Stimulated activated CD4-positive, alpha-beta T cell treated with anti-CD3 and anti-CD28 coated beads, TNF-alpha, amount 100 ng/mL, for 48 hours (primary cell): ENCODE measurements at regions not wholly inside any gene's neighbourhood (a gene's known extent, or its start where the extent isn't known, plus 50 kb on each side); places are given as distances from the start of the nearest gene placed in this dataset.

Experiments used
- DNase-seq, 3 donors: peaks; one replicate each; pipeline ENCODE4 v3.0.0-alpha.2; 2020; ENCODE audit warnings: low read depth in 3 of 3

DNA sequence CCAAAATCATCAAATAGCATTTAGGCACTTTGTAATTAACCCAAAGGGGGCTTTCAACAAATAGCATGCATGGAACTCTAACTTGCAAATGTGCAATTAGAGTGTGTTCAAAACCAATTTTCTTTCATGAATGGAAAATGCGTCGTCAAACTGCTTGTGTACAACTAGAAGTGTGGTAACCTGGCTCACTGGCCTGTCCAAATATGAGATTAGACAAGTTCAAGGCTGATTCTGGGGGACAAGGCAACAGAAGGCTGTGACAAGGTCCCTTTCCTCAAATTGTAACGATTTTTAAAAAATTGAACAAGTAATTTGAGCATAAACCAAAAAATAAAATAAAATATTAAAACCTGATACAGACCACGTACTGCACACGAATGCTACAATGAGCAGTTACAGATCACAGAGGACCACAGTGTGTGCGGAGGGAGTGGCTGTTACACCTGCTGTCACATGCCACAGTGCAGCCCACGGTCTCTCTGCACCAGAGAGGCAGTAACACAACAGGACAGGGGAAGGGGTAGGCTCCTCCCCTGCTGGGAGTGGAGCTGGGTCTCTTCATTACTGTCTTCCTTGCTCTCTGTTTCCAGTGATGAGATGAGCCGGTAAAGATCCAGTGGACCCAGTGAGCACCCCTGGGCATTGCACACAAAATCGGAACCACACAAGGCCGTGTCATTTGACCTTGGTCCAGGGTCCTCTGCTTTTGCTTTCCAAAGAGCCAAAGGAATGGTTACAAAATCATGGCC is 252.2 kb upstream of the PDE10A start:
- DNase-seq, result no peak

DNA sequence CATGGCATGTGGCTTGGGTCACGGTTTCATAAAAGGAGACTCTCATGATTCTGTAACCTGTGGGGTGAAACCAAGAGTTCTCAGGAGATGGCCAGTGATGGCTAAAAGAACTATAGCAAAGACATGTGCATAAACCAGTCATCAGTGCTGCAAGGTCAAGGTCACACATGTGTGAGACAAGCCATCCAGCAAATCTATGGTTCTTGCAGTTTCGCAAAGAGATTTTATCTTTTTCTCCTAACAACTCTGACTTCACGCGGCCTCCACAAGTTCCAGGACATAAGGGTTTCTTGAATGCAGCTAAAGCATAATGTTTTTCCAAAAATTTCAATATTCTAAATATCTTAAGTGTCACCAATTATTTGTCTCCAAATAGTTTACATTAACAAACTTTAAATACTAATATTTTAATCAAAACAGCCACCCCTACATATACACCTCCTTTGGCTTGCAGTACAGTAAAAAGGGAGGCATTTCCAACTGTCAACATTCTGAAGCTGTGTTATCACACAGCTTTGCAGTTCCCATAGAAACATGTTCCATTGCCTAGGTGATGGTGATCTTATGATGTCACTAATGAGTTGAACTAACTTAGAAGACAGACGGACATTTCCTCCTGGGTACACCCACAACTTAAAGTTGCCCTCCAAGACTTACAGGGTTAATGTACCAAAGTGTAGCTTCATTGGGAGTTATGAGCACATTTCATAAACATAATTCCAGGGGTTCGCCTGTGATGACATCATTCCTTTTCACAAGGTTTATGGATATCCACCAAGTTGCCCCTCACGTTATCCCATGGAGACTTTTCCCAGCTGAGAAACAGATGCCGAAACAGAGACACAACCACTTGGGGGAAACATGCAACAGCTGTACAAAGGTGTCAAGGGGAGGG is 250.9 kb upstream of the PDE10A start:
- DNase-seq, result no peak

GRCh38 chr6:165910184-165910966 is 247.3 kb upstream of the PDE10A start:
- DNase-seq, result no peak

DNA sequence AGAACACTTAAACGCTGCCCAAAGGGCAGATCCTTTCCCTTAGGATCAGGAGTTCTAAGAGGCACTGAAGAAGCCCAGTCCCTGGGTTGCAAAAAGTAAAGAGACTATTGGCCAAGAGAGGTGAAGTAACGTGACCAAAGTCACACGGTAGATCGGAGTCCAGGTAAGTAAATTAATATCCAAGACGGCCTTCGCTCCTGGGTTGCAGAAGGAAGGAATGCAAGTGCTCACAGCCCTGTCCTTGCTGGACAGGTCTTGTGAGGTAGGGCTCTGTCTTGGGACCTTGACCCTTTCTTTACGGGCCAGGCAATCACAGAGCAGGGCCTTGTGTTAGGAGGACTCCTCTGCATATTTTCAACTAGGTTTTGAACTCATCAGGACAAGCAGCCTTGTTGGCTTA is 243.7 kb upstream of the PDE10A start:
- DNase-seq, result no peak

DNA sequence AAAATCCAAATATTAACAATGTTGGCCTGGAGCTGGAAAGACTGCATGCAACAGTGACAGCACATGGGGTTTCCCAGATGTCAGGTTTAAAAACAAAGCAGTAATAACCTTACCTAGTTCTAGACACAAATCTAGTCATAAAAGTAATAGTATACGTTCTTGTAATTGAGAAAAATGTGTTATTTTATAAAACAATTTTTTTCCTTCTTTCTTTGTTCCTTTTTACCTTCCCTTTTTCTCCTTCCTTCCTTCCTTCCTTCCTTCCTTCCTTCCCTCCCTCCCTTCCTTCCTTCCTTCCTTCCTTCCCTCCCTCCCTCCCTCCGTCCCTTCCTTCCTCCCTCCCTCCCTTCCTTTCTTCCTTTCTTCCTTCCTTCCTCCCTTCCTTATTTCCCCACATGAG is 242.7 kb upstream of the PDE10A start:
- DNase-seq, result no peak

GRCh38 chr6:165900970-165901369 is 237.9 kb upstream of the PDE10A start:
- DNase-seq, result no peak

DNA sequence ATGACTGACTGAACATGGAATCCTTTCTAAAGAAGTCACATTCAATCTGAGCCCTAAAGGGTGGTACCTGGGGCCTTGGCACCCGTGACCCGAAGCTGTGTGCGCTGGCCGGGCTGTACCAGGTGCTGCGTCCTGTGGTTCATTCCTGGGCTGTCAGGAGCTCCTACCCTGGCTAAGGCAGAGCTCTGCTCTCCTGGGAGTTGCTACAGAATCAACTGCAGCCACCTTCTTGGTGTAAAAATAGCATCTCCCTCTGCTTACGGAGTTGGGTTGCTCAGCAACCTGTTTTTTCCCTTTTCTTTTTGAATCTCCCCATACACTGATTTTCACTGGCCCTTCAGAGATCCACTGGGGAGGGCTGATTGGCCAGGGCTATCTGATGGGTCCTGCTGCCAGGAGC is 236.6 kb upstream of the PDE10A start:
- no peak for DNase-seq

- DNase-seq, result no peak
These were observed 232.6 kb upstream of the PDE10A start for GRCh38 chr6:165895421-165896165.

DNA sequence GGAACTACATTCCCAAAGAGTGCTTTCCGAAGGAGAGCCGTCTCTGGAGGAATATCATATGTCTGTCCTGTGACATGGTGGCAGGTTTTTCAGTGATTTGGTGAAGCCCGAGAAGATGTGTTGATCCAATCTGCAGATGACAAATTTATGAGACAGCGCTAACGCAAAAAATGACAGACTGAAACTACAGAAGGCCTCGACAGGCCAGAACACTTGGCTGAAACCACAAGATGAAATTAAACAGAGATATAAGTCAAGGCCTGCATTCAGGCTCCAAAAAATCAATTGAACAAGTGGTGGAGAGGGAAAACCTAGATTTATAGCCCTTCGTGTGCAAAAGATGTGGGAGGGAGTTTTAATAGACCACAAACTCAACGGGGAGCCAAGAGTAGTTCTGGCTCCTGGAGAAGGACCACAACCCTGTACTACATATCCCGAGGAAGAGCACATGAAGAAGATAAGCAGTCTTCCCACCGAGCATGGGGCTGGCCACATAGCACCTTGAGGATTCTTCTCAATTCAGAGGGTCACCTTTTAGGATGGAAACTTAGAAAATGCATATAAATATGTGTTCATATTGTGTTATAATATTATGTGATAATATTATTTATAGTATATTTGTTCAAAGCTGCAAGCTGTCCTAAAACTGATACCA is 231.3 kb upstream of the PDE10A start:
- DNase-seq, result no peak

DNA sequence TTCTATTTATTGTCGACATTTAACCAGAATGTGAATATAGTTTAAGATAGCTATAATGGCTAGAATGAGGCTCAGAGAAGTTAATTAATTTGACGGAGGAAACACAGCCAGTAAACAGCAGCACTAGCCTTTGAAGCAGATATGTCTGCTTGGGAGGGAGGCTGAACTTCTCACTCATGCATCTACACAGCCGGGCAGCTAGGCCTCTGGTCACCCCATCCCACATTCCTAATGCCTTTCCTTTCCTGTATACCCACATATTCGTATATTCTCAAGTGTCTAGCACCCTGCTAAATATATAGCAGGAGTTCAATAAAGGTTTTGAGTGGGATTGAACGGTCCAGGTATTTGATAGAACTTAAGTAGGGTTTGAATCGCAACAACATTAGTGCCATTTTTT is 230.4 kb upstream of the PDE10A start:
- DNase-seq, result no peak

GRCh38 chr6:165891320-165891719 is 228.3 kb upstream of the PDE10A start:
- no peak for DNase-seq

DNA sequence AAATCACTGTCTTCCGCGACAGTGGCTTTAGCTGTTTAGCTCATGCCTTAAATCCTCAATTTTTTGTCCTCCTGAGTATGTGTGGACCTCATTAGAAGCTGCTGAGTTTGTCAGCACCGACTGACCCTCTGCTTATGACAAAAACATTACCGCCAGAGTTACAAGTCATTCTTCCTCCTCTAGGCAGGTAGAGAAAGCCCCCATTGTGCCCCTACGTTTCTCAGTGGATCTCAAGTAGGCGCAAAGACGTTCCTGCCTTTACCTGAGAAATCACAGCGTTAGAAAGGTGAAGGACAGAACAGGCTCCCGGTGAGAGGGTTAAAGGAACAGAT is 227.3 kb upstream of the PDE10A start:
- DNase-seq, result no peak

DNA sequence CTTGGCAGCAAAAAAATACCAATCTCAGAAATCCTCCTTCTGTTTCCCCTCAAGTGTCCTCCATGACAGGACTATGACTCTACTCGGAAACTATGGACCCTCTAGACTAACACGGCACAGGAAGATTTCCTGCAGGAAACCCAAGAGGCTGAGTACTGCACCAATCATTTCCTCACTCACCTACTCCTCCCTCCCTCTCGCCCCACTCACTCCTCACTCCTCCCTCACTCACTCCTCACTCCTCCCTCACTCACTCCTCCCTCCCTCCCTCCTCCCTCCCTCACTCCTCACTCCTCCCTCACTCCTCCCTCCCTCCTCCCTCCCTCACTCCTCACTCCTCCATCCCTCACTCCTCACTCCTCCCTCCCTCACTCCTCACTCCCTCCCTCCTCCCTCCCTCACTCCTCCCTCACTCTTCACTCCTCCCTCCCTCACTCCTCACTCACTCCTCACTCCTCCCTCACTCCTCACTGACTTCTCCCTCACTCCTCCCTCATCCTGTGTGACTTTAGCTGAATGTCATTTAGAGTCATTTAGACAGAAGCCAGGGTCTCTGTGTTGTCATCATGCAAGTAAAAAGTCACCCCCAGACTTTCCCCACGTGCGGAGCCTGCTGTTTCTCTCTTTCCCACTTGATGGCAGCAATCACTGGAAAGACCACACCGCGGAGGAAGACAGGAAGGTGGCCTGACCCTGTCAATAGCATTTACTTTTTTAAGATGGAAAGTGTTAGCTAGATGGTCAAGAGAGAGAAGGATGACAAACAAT is 226.8 kb upstream of the PDE10A start:
- no peak for DNase-seq

DNA sequence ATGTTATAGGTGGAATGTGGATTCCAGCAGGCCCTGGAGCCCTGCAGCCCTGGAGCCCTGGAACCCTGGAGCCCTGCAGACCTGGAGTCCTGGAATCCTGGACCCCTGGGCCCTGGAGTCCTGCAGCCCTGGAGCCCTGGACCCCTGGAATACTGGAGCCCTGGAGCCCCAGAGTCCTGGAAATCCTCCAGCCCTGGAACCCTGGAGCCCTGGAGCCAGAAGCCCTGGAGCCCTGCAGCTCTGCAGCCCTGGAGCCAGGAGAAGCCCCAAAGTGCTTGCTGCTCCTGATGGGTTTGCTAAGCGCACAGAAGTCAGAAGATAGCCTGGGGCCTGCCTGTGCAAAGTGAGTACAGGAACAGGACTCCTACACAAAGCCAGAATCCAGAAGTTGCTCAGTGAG is 223.1 kb upstream of the PDE10A start:
- no peak for DNase-seq

GRCh38 chr6:165884813-165885765 is 222.0 kb upstream of the PDE10A start:
- peak; percentile 51 to 61 (median 53) for DNase-seq

GRCh38 chr6:165883851-165884640 is 221.0 kb upstream of the PDE10A start:
- no peak for DNase-seq

GRCh38 chr6:165881806-165882205 is 218.8 kb upstream of the PDE10A start:
- DNase-seq, result no peak

DNA sequence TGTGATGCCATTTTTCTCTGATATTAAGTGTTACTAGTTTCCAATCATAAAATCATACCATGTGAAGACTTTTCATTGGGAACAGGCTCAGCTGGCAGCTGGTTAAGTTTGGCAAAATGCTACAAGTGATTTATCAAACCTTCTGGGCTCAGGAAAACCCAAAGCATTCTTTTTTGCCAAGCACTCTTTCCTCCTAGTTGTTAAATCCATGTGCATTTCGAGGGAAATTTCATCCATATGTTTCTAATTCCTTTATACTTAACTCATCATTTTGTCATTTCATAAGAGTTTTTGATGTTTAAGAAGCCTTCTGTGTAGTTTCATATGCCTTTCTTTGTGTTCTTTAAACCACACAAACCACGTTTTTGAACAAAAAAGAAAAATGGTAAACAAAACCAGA is 217.6 kb upstream of the PDE10A start:
- DNase-seq, result no peak
